C4-2B (cell line): ENCODE measurements at regions not wholly inside any gene's neighbourhood (a gene's known extent, or its start where the extent isn't known, plus 50 kb on each side); places are given as distances from the start of the nearest gene placed in this dataset.

Experiments used
- CTCF ChIP-seq: fragments of 450-650 bp; conservative IDR thresholded peaks from 2 replicates; pipeline ENCODE4 v1.5.1; 2017; ENCODE audit warnings: mild to moderate bottlenecking
- ZFX ChIP-seq: fragments of 450-650 bp; IDR thresholded peaks from 2 replicates; pipeline ENCODE4 v1.6.1; 2017

- no peak for TF ChIP-seq CTCF
- TF ChIP-seq ZFX = no peak
Measured at GRCh38 chr4:31467781-31468180, 747.6 kb downstream of the PCDH7 start.
